Activated naive CD4-positive, alpha-beta T cell treated with anti-CD3 and anti-CD28 coated beads for 36 hours (primary cell): ENCODE measurements at regions not wholly inside any gene's neighbourhood (a gene's known extent, or its start where the extent isn't known, plus 50 kb on each side); places are given as distances from the start of the nearest gene placed in this dataset.
"Not testable (repeated sequence)": the region's sequence is repeated elsewhere in the genome, so short reads cannot be mapped to it uniquely, and the experiment has no call there.

Experiments used
- CTCF ChIA-PET: fragments of 350-600 bp; sonication (Branson Sonifier 250); formaldehyde crosslinking; loops from one replicate; lab custom pipeline; 2021; ENCODE audit warnings: antibody characterized with exemption; lab: Charles Lee
- DNase-seq: peaks from one replicate; pipeline ENCODE4 v3.0.0-alpha.2; 2020
- H3K27ac Mint-ChIP-seq: one replicate; pipeline ENCODE4 v1.8.0; 2021; ENCODE audit warnings: mild to moderate bottlenecking, mixed read lengths
- H3K27me3 Mint-ChIP-seq: one replicate; pipeline ENCODE4 v1.8.0; 2021; ENCODE audit warnings: low read depth, mixed read lengths
- H3K36me3 Mint-ChIP-seq: one replicate; pipeline ENCODE4 v1.8.0; 2021; ENCODE audit warnings: low read depth, mixed read lengths
- H3K4me1 Mint-ChIP-seq: one replicate; pipeline ENCODE4 v1.8.0; 2021; ENCODE audit warnings: low read depth, mixed read lengths
- H3K4me3 Mint-ChIP-seq: one replicate; pipeline ENCODE4 v1.8.0; 2021; ENCODE audit warnings: mild to moderate bottlenecking, moderate library complexity, mixed read lengths
- H3K9me3 Mint-ChIP-seq: one replicate; pipeline ENCODE4 v1.8.0; 2021; ENCODE audit warnings: mixed read lengths
- intact Hi-C: fragments of 100-400 bp; cut with micrococcal nuclease; formaldehyde crosslinking; loops from one replicate; pipeline ENCODE4 v1.15.1; 2023

GRCh38 chr15:79492065-79492464, 59.9 kb downstream of the MINAR1 start:
- Mint-ChIP-seq H3K27me3 (peaks cover 7% of the 10 kb centered on the region), H3K9me3 (no peaks in the 10 kb centered on the region), H3K4me1 (no peaks in the 10 kb centered on the region), H3K27ac (no peak overlapping the region), H3K36me3 (no peaks in the 10 kb centered on the region), H3K4me3 (no peak overlapping the region)
- CTCF ChIA-PET: no interaction called here
- no peak for DNase-seq
- intact Hi-C loops: no loop called here

GRCh38 chr15:79494384-79494909, 62.3 kb downstream of the MINAR1 start:
- Mint-ChIP-seq H3K4me1 (no peaks in the 10 kb centered on the region), H3K27ac (no peak overlapping the region), H3K27me3 (peaks cover 7% of the 10 kb centered on the region), H3K36me3 (no peaks in the 10 kb centered on the region), H3K4me3 (no peak overlapping the region), H3K9me3 (no peaks in the 10 kb centered on the region)
- no peak for DNase-seq
- intact Hi-C loops: no loop called here
- CTCF ChIA-PET: no interaction called here

- intact Hi-C loops: no loop called here
- H3K4me1 Mint-ChIP-seq: no peaks in the 10 kb centered on the region
- H3K27me3 Mint-ChIP-seq: peaks cover 7% of the 10 kb centered on the region
- H3K4me3 Mint-ChIP-seq: no peak overlapping the region
- CTCF ChIA-PET: no interaction called here
- no peak for DNase-seq
- H3K27ac Mint-ChIP-seq: no peak overlapping the region
- no peaks in the 10 kb centered on the region for H3K9me3 Mint-ChIP-seq
- H3K36me3 Mint-ChIP-seq: no peaks in the 10 kb centered on the region
Observed at GRCh38 chr15:79494963-79495755, 63.0 kb downstream of the MINAR1 start.

- Mint-ChIP-seq H3K4me3 (no peak overlapping the region), H3K4me1 (no peaks in the 10 kb centered on the region), H3K27me3 (peaks cover 7% of the 10 kb centered on the region), H3K36me3 (no peaks in the 10 kb centered on the region), H3K27ac (no peak overlapping the region), H3K9me3 (no peaks in the 10 kb centered on the region)
- CTCF ChIA-PET: no interaction called here
- DNase-seq: no peak
- intact Hi-C loops: no loop called here
Observed at GRCh38 chr15:79495775-79496174, 63.6 kb downstream of the MINAR1 start.

- Mint-ChIP-seq H3K4me3 (no peak overlapping the region), H3K36me3 (no peaks in the 10 kb centered on the region), H3K4me1 (no peaks in the 10 kb centered on the region), H3K27ac (no peak overlapping the region), H3K9me3 (no peaks in the 10 kb centered on the region), H3K27me3 (peaks cover 7% of the 10 kb centered on the region)
- no peak for DNase-seq
- intact Hi-C loops: no loop called here
- CTCF ChIA-PET: no interaction called here
Observed at GRCh38 chr15:79496838-79497237, 64.7 kb downstream of the MINAR1 start.

- Mint-ChIP-seq H3K4me1 (no peaks in the 10 kb centered on the region), H3K36me3 (no peaks in the 10 kb centered on the region), H3K27me3 (no peaks in the 10 kb centered on the region), H3K27ac (no peak overlapping the region), H3K4me3 (no peak overlapping the region), H3K9me3 (no peaks in the 10 kb centered on the region)
- no peak for DNase-seq
- CTCF ChIA-PET: no interaction called here
- intact Hi-C loops: no loop called here
Observed at GRCh38 chr15:79501086-79501485, 69.0 kb downstream of the MINAR1 start.

GRCh38 chr15:79505956-79506355, 73.8 kb downstream of the MINAR1 start:
- Mint-ChIP-seq H3K4me1 (no peaks in the 10 kb centered on the region), H3K4me3 (no peak overlapping the region), H3K27ac (no peak overlapping the region), H3K36me3 (no peaks in the 10 kb centered on the region), H3K9me3 (no peaks in the 10 kb centered on the region), H3K27me3 (no peaks in the 10 kb centered on the region)
- intact Hi-C loops: no loop called here
- no peak for DNase-seq
- CTCF ChIA-PET: no interaction called here

- H3K27ac Mint-ChIP-seq, H3K4me1 Mint-ChIP-seq, H3K36me3 Mint-ChIP-seq, H3K27me3 Mint-ChIP-seq, DNase-seq, intact Hi-C loops, H3K4me3 Mint-ChIP-seq, H3K9me3 Mint-ChIP-seq, CTCF ChIA-PET: not testable (repeated sequence)
Observed at GRCh38 chr15:79512844-79513243, 80.7 kb downstream of the MINAR1 start.

GRCh38 chr15:79513417-79513816, 81.3 kb downstream of the MINAR1 start:
- CTCF ChIA-PET: no interaction called here
- DNase-seq: no peak
- Mint-ChIP-seq H3K4me1 (no peaks in the 10 kb centered on the region), H3K27me3 (peaks cover 2% of the 10 kb centered on the region), H3K9me3 (no peaks in the 10 kb centered on the region), H3K36me3 (no peaks in the 10 kb centered on the region), H3K4me3 (no peak overlapping the region), H3K27ac (no peak overlapping the region)
- intact Hi-C loops: no loop called here

- CTCF ChIA-PET: no interaction called here
- H3K36me3 Mint-ChIP-seq: no peaks in the 10 kb centered on the region
- intact Hi-C loops: no loop called here
- DNase-seq: no peak
- no peaks in the 10 kb centered on the region for H3K4me1 Mint-ChIP-seq
- H3K27me3 Mint-ChIP-seq: peaks cover 2% of the 10 kb centered on the region
- H3K9me3 Mint-ChIP-seq: no peaks in the 10 kb centered on the region
- H3K27ac Mint-ChIP-seq: no peak overlapping the region
- no peak overlapping the region for H3K4me3 Mint-ChIP-seq
Observed at GRCh38 chr15:79513940-79514339, 81.8 kb downstream of the MINAR1 start.

GRCh38 chr15:79515300-79516027, 83.3 kb downstream of the MINAR1 start:
- no peak overlapping the region for H3K27ac Mint-ChIP-seq
- intact Hi-C loops: no loop called here
- CTCF ChIA-PET: no interaction called here
- H3K4me1 Mint-ChIP-seq: no peaks in the 10 kb centered on the region
- DNase-seq: no peak
- no peaks in the 10 kb centered on the region for H3K9me3 Mint-ChIP-seq
- no peak overlapping the region for H3K4me3 Mint-ChIP-seq
- H3K27me3 Mint-ChIP-seq: peaks cover 2% of the 10 kb centered on the region
- H3K36me3 Mint-ChIP-seq: no peaks in the 10 kb centered on the region

GRCh38 chr15:79516155-79516554, 84.0 kb downstream of the MINAR1 start:
- Mint-ChIP-seq H3K4me3 (no peak overlapping the region), H3K9me3 (no peaks in the 10 kb centered on the region), H3K4me1 (no peaks in the 10 kb centered on the region), H3K27me3 (peaks cover 2% of the 10 kb centered on the region), H3K27ac (no peak overlapping the region), H3K36me3 (no peaks in the 10 kb centered on the region)
- DNase-seq: no peak
- intact Hi-C loops: no loop called here
- CTCF ChIA-PET: no interaction called here

- Mint-ChIP-seq H3K9me3 (no peaks in the 10 kb centered on the region), H3K27ac (no peak overlapping the region), H3K4me3 (no peak overlapping the region), H3K4me1 (no peaks in the 10 kb centered on the region), H3K36me3 (no peaks in the 10 kb centered on the region), H3K27me3 (peaks cover 2% of the 10 kb centered on the region)
- DNase-seq: no peak
- intact Hi-C loops: no loop called here
- CTCF ChIA-PET: interaction anchor here (0.7 kb wide), 1 partner anchor 1087 kb away, joined by 4 read pairs; no protein-coding TSS in a partner anchor
Observed at GRCh38 chr15:79516646-79517045, 84.5 kb downstream of the MINAR1 start.
